Right lobe of liver (tissue), 4 donors: ENCODE measurements at regions not wholly inside any gene's neighbourhood (a gene's known extent, or its start where the extent isn't known, plus 50 kb on each side); places are given as distances from the start of the nearest gene placed in this dataset.

ENCODE experiments used
- CTCF ChIP-seq, 4 donors: fragments of 200-600 bp in 3 of 4; fragments of 450-650 bp in 1 of 4; IDR thresholded peaks; one replicate each; pipeline versions ENCODE4 v1.5.1 to v1.8.0; 2016 to 2022; ENCODE audit warnings: antibody characterized with exemption in 4 of 4, mild to moderate bottlenecking in 2 of 4
- POLR2A ChIP-seq: fragments of 450-650 bp; IDR thresholded peaks from one replicate; pipeline ENCODE4 v1.6.1; 2017; ENCODE audit warnings: antibody characterized with exemption, mild to moderate bottlenecking
- donor health status: DM: no; HTN: no; CAD: no.
- donor health status: DM: no; HTN: no; CAD: no.
- donor health status: DM: no; HTN: yes; CAD: no.

GRCh38 chr14:38309522-38310277, 53.8 kb upstream of the CLEC14A start:
- TF ChIP-seq CTCF (IDR thresholded peaks at IDR 0.05), result no peak
- no peak for TF ChIP-seq POLR2A
